ENCODE measurements at regions not wholly inside any gene's neighbourhood (a gene's known extent, or its start where the extent isn't known, plus 50 kb on each side); places are given as distances from the start of the nearest gene placed in this dataset.

DNA sequence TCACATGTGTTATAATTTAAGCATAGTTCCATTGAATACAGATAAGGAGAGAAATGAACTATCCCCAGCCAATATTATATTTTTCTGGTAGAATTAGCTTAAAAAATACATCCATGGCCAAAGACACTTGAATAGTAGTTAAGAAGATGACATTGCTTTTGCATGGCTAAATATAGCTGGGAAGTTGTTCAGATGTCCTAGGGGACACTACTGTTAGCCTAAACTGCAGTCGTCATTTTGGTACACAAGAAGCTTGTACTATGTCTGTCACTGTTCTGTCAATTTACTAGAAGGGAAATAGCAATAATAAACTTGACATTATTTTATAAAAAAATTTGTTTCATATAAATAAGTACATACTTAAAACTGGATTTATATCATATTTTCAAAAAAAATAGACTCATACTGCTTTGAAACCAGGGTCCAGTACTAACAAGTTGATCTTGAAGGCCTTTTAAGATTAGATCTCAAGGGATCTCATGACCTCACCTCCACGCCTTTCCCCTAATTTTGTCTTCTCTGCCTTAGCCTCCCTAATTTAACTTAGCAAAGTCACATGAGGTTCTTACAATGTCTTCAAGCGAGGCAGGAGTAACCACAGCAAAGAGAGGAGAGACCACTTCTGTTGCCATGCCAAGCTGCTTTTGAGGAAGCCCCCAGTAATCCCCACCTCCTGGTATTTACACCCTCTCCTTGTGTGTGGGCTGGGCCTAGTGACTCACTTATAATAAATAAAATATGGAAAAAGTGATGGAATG, 81.0 kb downstream of the AVPR1A start:
- intact Hi-C loops (cut with DNase I; ENCODE audit: low total_unique reads), result no loop called here
- 79 to 82% methylated on average over 3 of the region's 3 CpGs for WGBS, 2 donors
- DNase-seq, result no peak
- Histone ChIP-seq H3K9me3 (no peaks in the 10 kb centered on the region), H3K4me3 (no peak overlapping the region), H3K27ac (no peak overlapping the region), H3K27me3 (no peaks in the 10 kb centered on the region), H3K36me3 (ENCODE audit: low read depth, missing control alignments) (no peaks in the 10 kb centered on the region), H3K4me1 (no peaks in the 10 kb centered on the region)
- TF ChIP-seq POLR2A (IDR thresholded peaks at IDR 0.05), result no peak
- TF ChIP-seq, protein P1, sequence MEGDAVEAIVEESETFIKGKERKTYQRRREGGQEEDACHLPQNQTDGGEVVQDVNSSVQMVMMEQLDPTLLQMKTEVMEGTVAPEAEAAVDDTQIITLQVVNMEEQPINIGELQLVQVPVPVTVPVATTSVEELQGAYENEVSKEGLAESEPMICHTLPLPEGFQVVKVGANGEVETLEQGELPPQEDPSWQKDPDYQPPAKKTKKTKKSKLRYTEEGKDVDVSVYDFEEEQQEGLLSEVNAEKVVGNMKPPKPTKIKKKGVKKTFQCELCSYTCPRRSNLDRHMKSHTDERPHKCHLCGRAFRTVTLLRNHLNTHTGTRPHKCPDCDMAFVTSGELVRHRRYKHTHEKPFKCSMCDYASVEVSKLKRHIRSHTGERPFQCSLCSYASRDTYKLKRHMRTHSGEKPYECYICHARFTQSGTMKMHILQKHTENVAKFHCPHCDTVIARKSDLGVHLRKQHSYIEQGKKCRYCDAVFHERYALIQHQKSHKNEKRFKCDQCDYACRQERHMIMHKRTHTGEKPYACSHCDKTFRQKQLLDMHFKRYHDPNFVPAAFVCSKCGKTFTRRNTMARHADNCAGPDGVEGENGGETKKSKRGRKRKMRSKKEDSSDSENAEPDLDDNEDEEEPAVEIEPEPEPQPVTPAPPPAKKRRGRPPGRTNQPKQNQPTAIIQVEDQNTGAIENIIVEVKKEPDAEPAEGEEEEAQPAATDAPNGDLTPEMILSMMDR (IDR thresholded peaks at IDR 0.05), result no peak

DNA sequence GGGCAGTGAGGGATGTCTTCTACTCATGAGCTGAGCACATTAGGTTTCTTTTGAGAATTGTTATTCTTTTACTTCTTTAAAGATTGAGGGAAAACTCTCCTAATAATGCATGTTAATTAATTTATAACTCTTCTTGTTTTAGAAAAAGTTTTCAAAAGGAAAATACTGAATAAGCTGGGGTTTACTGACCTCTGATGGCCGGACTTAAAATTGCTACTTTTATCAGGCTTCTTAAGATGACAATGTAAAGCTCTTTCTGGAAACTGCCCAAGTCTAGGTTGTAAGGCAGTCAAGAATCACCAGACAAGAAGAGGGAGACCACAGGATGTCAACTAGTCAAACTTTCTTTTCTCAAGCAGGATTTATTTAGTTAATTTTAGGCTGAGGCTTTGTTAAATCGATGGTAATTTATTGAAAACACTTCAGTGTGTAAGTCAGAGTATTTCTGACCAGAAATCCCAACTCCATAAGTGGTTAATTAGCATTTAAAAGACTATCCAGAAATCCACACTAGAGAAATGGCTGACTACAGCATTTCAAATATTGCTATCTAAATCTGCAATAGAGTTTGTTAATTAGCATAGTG, 82.1 kb downstream of the AVPR1A start:
- Histone ChIP-seq H3K4me1 (no peaks in the 10 kb centered on the region), H3K27me3 (no peaks in the 10 kb centered on the region), H3K4me3 (no peak overlapping the region), H3K9me3 (no peaks in the 10 kb centered on the region), H3K36me3 (ENCODE audit: low read depth, missing control alignments) (no peaks in the 10 kb centered on the region), H3K27ac (no peak overlapping the region)
- peak; percentile 26 for DNase-seq
- intact Hi-C loops (cut with DNase I; ENCODE audit: low total_unique reads), result no loop called here
- TF ChIP-seq, protein P1 (IDR thresholded peaks at IDR 0.05), result peak; percentile 10 to 33 (median 25)
- TF ChIP-seq POLR2A (IDR thresholded peaks at IDR 0.05), result no peak
- WGBS, 2 donors, result 27 to 35% methylated on average over 2 of the region's 2 CpGs

DNA sequence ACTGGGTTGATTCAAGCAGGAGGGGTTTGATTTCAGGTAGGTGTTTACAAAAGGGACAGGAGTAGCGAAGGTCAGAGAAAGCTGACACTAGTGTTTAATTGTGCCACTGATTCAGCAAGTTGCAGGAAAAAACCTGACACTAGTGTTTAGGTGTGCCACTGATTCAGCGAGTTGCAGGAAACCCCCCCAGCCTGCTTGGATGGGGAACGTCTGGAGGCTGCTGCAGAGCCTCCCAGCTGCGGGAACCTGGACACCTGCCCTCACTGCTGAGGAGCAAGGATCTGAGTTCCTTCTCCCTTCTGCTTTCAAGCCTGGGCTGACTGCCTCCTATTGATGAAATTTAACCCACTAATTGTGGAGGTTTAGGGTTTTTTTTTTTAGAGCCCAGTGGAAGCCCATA, 84.2 kb downstream of the AVPR1A start:
- no peak for TF ChIP-seq POLR2A (IDR thresholded peaks at IDR 0.05)
- TF ChIP-seq, protein P1 (IDR thresholded peaks at IDR 0.05), result no peak
- Histone ChIP-seq H3K36me3 (ENCODE audit: low read depth, missing control alignments) (no peaks in the 10 kb centered on the region), H3K27me3 (no peaks in the 10 kb centered on the region), H3K27ac (no peak overlapping the region), H3K4me1 (no peaks in the 10 kb centered on the region), H3K4me3 (no peak overlapping the region), H3K9me3 (no peaks in the 10 kb centered on the region)
- intact Hi-C loops (cut with DNase I; ENCODE audit: low total_unique reads), result no loop called here
- no peak for DNase-seq
- WGBS, 2 donors, result 46 to 54% methylated on average over 4 of the region's 4 CpGs

DNA sequence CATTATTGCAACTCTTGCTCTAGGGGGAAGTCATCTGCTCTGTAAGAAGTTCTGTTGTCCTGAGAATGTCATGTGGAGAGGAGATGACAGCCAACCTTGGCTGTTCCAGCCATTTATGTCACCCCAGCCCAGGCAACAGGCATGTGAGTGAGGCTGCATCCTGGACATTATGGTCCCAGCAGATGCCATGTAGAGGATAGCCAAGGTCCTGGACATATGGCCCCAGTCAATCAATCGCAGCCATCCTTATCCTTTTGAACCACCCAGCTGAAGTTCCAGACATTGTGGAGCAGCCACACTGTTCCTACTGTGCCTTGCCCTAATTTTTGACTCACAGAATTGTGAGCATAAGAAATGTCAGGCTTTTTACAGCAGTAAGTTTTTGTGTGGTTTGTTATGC, 84.9 kb downstream of the AVPR1A start:
- no peak overlapping the region for H3K27ac ChIP-seq

More for the DNA sequence above, 84.9 kb downstream of the AVPR1A start:
- Histone ChIP-seq H3K4me1 (no peaks in the 10 kb centered on the region), H3K27me3 (no peaks in the 10 kb centered on the region), H3K4me3 (no peak overlapping the region), H3K36me3 (ENCODE audit: low read depth, missing control alignments) (no peaks in the 10 kb centered on the region), H3K9me3 (no peaks in the 10 kb centered on the region)
- no peak for DNase-seq
- intact Hi-C loops (cut with DNase I; ENCODE audit: low total_unique reads), result no loop called here
- no peak for TF ChIP-seq POLR2A (IDR thresholded peaks at IDR 0.05)
- TF ChIP-seq, protein P1 (IDR thresholded peaks at IDR 0.05), result no peak
- WGBS, 2 donors, result 86 to 94% methylated on average over 1 of the region's 1 CpG
